Smooth muscle cell (in vitro differentiated cells): ENCODE measurements at regions not wholly inside any gene's neighbourhood (a gene's known extent, or its start where the extent isn't known, plus 50 kb on each side); places are given as distances from the start of the nearest gene placed in this dataset.

ENCODE experiments used
- DNase-seq: peaks from one replicate; lab custom pipeline; 2025; ENCODE audit not compliant: unreplicated experiment; lab: John Stamatoyannopoulos, UW
- H2AFZ ChIP-seq: fragments of 200-600 bp; sonication (generic); 2 replicates; pipeline ENCODE4 v1.6.0; 2016; ENCODE audit warnings: antibody characterized with exemption, low read depth, mild to moderate bottlenecking
- H3F3A ChIP-seq: fragments of 200-600 bp; sonication (generic); 2 replicates; pipeline ENCODE4 v1.6.0; 2017; ENCODE audit warnings: antibody characterized with exemption, low read depth
- H3K27ac ChIP-seq: fragments of 200-600 bp; sonication (generic); 2 replicates; pipeline ENCODE4 v1.5.1; 2016; ENCODE audit warnings: low read depth, mild to moderate bottlenecking
- H3K27me3 ChIP-seq: fragments of 200-600 bp; sonication (generic); 2 replicates; pipeline ENCODE4 v1.6.1; 2016; ENCODE audit warnings: low read depth, mild to moderate bottlenecking
- H3K36me3 ChIP-seq: fragments of 200-600 bp; sonication (generic); 2 replicates; pipeline ENCODE4 v1.5.1; 2016; ENCODE audit warnings: low read depth
- H3K4me1 ChIP-seq: fragments of 200-600 bp; sonication (generic); 2 replicates; pipeline ENCODE4 v1.5.1; 2016; ENCODE audit warnings: low read depth
- H3K4me2 ChIP-seq: fragments of 200-600 bp; sonication (generic); 2 replicates; pipeline ENCODE4 v1.6.0; 2016; ENCODE audit warnings: mild to moderate bottlenecking
- H3K4me3 ChIP-seq: fragments of 200-600 bp; sonication (generic); 2 replicates; pipeline ENCODE4 v1.5.1; 2016; ENCODE audit warnings: mild to moderate bottlenecking
- H3K79me2 ChIP-seq: fragments of 200-600 bp; sonication (generic); 2 replicates; pipeline ENCODE4 v1.6.0; 2016; ENCODE audit warnings: low read depth, mild to moderate bottlenecking
- H3K9ac ChIP-seq: fragments of 200-600 bp; sonication (generic); 2 replicates; pipeline ENCODE4 v1.6.0; 2016; ENCODE audit warnings: low read depth
- H3K9me3 ChIP-seq: fragments of 200-600 bp; sonication (generic); replicated peaks from 2 replicates; pipeline ENCODE4 v1.5.1; 2016; ENCODE audit warnings: low read depth
- H4K20me1 ChIP-seq: fragments of 200-600 bp; sonication (generic); 2 replicates; pipeline ENCODE4 v1.6.0; 2016; ENCODE audit warnings: low read depth
- CTCF ChIP-seq: fragments of 200-600 bp; sonication (generic); IDR thresholded peaks from 2 replicates; pipeline ENCODE4 v1.5.1; 2017; ENCODE audit warnings: borderline replicate concordance, mild to moderate bottlenecking, antibody characterized with exemption; ENCODE audit not compliant: insufficient read depth, poor library complexity, severe bottlenecking
- WGBS: methylation state at CpG from one replicate; pipeline ENCODE4 v1.1.7; 2016; ENCODE audit warnings: low lambda C conversion rate; 5-methylcytosine and 5-hydroxymethylcytosine counted together

- no peaks in the 10 kb centered on the region for H3K27me3 ChIP-seq
- H3K4me3 ChIP-seq: no peak overlapping the region
- H3K9ac ChIP-seq: no peak overlapping the region
- 76% methylated on average over 8 of the region's 8 CpGs for WGBS
- TF ChIP-seq CTCF: no peak
- no peak overlapping the region for H2AFZ ChIP-seq
- no peaks in the 10 kb centered on the region for H3K9me3 ChIP-seq
- H3K4me2 ChIP-seq: no peak overlapping the region
- H3K36me3 ChIP-seq: no peaks in the 10 kb centered on the region
- peaks cover 43% of the 10 kb centered on the region for H3K4me1 ChIP-seq
- H3K27ac ChIP-seq: no peak overlapping the region
- H3K79me2 ChIP-seq: no peaks in the 10 kb centered on the region
- no peak for DNase-seq
- no peaks in the 10 kb centered on the region for H3F3A ChIP-seq
- no peaks in the 10 kb centered on the region for H4K20me1 ChIP-seq
Observed at GRCh38 chr6:90444160-90444714, 142.6 kb downstream of the MAP3K7 start.

- no peak overlapping the region for H3K9ac ChIP-seq
- H3K36me3 ChIP-seq: no peaks in the 10 kb centered on the region
- no peak overlapping the region for H3K4me2 ChIP-seq
- H3F3A ChIP-seq: no peaks in the 10 kb centered on the region
- H3K4me3 ChIP-seq: no peak overlapping the region
- no peak for TF ChIP-seq CTCF
- H3K27me3 ChIP-seq: no peaks in the 10 kb centered on the region
- no peaks in the 10 kb centered on the region for H4K20me1 ChIP-seq
- H3K9me3 ChIP-seq: no peaks in the 10 kb centered on the region
- no peak overlapping the region for H3K27ac ChIP-seq
- DNase-seq: no peak
- H2AFZ ChIP-seq: no peak overlapping the region
- H3K79me2 ChIP-seq: no peaks in the 10 kb centered on the region
- WGBS: 84% methylated on average over 1 of the region's 1 CpG
- H3K4me1 ChIP-seq: peaks cover 43% of the 10 kb centered on the region
Observed at GRCh38 chr6:90442366-90442765, 144.5 kb downstream of the MAP3K7 start.

- H3K27me3 ChIP-seq: no peaks in the 10 kb centered on the region
- no peak overlapping the region for H3K9ac ChIP-seq
- DNase-seq: no peak
- no peaks in the 10 kb centered on the region for H3K9me3 ChIP-seq
- H3K36me3 ChIP-seq: no peaks in the 10 kb centered on the region
- H4K20me1 ChIP-seq: no peaks in the 10 kb centered on the region
- peaks cover 47% of the 10 kb centered on the region for H3K4me1 ChIP-seq
- H3F3A ChIP-seq: no peaks in the 10 kb centered on the region
- no peak overlapping the region for H3K4me3 ChIP-seq
- no peak overlapping the region for H3K4me2 ChIP-seq
- no peak for TF ChIP-seq CTCF
- no peak overlapping the region for H2AFZ ChIP-seq
- no peak overlapping the region for H3K27ac ChIP-seq
- 84% methylated on average over 8 of the region's 8 CpGs for WGBS
- no peaks in the 10 kb centered on the region for H3K79me2 ChIP-seq
Observed at GRCh38 chr6:90440586-90441283, 144.1 kb upstream of the BACH2 start.

- Histone ChIP-seq H3K4me3 (no peak overlapping the region), H3K79me2 (no peaks in the 10 kb centered on the region), H3F3A (peaks cover 4% of the 10 kb centered on the region), H3K4me2 (no peak overlapping the region), H3K36me3 (no peaks in the 10 kb centered on the region), H3K9me3 (no peaks in the 10 kb centered on the region), H3K9ac (no peak overlapping the region), H4K20me1 (no peaks in the 10 kb centered on the region), H2AFZ (no peak overlapping the region), H3K27me3 (no peaks in the 10 kb centered on the region), H3K27ac (no peak overlapping the region), H3K4me1 (peaks cover 52% of the 10 kb centered on the region)
- no peak for DNase-seq
- WGBS: 100% methylated on average over 2 of the region's 2 CpGs
- TF ChIP-seq CTCF: no peak
Observed at GRCh38 chr6:90439586-90439985, 142.9 kb upstream of the BACH2 start.
